Suppressor macrophage (primary cell): ENCODE measurements at regions not wholly inside any gene's neighbourhood (a gene's known extent, or its start where the extent isn't known, plus 50 kb on each side); places are given as distances from the start of the nearest gene placed in this dataset.

Experiments
- DNase-seq, 4 experiments: peaks; one replicate each; pipeline ENCODE4 v3.0.0-alpha.2; 2020 to 2022

DNA sequence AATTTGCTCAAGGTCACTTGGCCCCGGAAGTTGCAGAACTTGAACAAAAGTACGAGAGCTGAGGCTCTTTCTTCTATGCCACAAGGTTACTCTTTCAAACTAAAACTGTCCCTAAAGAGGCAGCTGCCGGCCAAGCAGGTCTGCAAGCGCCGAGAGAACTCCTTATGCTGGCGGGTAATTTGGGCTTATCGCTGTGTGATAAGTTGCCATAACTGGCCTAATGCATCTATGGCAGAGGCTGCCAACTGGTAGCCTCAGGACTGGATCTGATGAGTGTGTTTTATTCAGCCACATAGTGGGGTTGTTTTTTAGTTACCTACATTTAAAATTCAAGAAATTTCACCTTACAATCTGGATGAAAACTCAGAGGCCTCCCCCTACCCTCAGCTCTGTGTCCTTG, 68.1 kb upstream of the SPOCK1 start:
- no peak for DNase-seq

DNA sequence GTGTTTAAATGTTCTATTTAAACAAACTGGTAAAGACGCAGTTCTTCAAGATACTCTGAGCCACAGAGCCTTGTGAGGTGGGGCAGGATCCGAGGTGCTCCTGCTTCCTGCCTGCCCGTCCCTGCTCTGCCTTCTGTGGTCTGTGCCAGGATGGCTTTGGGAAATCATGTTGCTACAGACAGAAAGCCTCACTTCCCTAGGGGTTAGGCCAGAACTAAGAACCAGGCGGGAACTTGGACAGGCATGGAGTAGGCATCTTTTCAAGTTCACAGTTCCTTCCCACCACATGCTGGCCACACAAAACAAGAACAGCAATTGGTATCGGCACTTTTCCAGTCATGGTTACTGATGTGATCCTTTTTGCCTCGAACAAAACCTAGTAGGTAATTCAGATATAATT, 67.7 kb upstream of the SPOCK1 start:
- DNase-seq = peak; percentile 40 to 74 (median 66)

DNA sequence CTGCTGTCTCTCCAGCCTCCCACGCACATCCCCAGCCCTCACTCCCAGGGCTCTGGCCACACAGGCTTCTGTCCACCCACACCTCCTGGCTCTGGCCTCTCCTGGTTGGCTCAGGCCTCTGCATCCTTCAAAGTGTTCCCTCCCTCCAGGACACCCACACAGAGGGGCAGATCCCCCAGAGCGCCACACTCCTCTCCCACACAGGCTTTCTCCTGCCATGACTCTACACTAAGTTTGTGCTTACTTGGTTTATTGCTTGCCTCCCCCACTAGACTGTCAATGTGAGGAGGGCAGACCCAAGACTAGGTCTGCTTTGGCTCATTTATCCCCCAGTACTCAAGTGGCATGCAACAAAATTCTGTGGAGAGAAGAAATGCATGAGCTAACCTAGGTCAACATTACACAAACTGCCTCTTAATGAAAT, 67.0 kb upstream of the SPOCK1 start:
- peak in 3 of 4 experiments; percentile 33 to 46 (median 35) for DNase-seq

DNA sequence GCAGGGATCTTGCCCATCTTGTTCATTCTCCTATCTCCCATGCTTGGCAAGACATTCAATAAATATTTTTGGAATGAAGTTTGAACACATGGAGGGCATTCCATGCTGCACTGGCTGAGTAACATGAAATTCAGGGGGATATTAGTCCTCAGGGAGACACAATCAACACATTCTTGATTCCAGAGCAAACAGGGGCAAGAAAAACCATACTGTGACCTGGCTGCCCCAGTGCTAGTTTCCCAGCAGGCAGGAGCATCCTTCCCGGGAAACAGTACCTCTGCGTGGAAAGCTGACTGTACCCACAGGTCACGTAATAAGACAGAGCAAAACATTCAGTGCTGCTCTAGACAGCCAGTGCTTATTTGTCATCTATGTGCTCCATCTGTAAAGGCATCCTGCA, 66.3 kb upstream of the SPOCK1 start:
- no peak for DNase-seq

DNA sequence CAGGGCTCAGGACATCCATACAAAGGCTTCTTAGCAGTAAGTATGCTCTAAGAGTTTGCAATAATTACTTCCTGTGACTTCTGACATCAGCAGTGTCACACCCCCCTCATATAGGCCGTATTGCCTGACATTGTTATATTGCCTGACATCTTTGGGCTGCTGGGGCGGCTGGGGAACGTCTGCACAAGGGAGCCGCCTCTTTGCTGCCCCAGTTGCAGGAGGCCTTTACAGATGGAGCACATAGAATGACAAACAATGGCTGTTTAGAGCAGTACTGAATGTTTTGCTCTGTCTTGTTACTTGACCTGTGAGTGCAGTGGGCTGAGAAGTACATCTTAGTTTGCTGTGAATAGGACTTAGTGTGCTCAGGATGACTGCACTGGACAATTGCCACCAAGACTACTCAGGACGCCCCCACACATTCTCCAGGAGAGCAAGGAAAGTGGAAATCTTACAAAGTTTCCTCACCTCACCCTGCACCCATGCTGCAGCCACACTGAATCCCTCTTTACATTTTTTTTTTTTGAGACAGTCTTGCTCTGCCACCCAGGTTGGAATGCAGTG, 65.4 kb upstream of the SPOCK1 start:
- peak; percentile 47 to 65 (median 52) for DNase-seq

DNA sequence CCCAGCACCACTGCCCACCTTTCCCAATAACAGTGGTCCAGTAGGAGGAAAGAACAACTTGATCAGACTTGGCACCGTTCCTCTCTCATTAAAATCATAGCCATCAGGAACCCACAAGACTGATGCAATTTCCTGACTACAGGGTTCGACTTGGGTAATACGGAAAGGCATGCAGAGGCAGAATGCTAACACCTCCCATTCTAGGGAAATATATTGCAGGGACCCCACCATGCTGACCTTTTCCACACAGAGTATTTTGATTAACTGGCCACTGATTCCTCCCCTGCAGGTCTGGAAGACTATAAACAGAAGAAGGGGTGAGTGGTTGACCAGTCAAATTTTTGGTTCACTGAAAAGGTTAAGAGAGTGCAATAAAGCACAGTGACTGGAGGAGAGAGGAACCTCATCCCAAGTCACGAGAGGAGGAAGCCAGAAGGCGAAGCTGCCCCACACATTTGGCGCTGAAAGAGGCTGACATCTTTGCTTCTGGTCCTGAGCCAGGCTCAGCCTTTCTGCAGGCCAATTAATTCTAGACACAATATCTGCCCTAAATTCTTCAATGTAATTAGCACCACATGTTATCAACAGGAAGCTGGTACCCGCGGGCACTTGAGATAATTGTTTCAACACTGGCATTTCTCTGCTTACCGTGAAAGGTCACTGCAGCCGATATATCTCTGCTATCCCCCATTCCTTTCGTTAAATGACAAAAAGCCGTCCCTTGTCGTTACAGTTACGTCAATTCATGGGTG, 64.7 kb upstream of the SPOCK1 start:
- DNase-seq = peak; percentile 68 to 82 (median 82)

DNA sequence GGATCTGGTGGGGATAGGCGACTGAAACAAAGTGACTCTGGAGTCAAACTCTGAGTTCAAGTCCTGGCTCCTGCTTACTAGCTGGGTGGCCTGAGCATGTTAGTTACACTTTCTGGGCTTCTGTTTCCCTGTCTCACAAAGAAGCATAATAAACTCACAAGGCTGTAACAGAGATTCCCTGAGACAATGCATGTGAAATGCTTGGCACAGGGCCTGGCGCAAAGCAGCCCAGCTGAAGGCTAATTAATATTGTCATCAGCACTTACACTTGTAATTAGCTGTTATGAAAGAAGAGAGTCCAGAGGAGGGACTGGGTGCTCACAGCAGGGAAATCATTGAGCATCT, 64.1 kb upstream of the SPOCK1 start:
- DNase-seq = peak in 1 of 4 experiments; percentile 23

DNA sequence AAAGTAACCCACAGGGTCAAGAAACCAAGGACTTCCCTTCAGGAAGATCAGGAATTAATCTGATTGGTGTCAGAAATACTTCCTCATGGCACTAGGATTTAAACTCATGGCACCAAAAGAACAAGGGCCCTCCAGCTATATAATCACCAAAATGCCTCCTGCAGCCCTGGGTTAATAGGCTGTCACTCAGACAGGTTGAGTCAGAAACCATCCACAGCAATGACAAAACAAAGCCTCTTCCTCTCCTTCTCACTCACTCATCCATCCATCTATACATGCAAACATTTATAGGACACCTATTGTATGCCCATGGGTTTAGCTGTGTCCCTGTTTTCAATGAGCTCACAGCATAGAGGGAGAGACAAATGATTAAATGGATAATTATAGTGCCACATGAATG, 62.5 kb upstream of the SPOCK1 start:
- peak in 2 of 4 experiments; percentile 13 to 20 for DNase-seq

DNA sequence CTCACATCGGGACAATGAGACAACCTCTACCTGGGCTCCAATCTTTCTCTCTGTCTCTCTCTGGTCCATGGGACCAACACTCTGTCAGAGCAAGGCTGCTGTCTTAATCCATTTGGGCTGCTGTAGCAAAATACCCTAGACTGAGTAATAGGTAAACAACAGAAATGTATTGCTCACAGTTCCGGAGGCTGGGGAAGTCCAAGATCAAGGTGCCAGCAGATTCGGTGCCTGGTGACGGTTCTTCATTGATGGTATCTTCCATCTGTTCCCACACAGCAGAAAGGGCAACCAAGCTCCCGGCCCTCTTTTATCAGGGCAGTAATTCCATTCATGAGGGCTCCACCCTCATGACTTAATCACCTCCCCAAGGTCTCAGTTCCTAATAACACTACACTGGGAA, 61.3 kb upstream of the SPOCK1 start:
- no peak for DNase-seq
